Heart left ventricle (tissue), 13 donors: ENCODE measurements at regions not wholly inside any gene's neighbourhood (a gene's known extent, or its start where the extent isn't known, plus 50 kb on each side); places are given as distances from the start of the nearest gene placed in this dataset.

Source experiments
- CTCF ChIP-seq, 12 donors: fragments of 200-600 bp; sonication (generic) in 4 of 12; IDR thresholded peaks; one replicate each; pipeline versions ENCODE4 v1.5.0 to v1.8.0; 2018 to 2022; ENCODE audit warnings: antibody characterized with exemption in 12 of 12, mild to moderate bottlenecking in 5 of 12
- POLR2A ChIP-seq, 2 donors: fragments of 450-650 bp; IDR thresholded peaks; one replicate each; pipeline ENCODE4 v1.6.1; 2017; ENCODE audit warnings: antibody characterized with exemption in 2 of 2, mild to moderate bottlenecking in 2 of 2, moderate library complexity in 2 of 2
- donor health status: ischemic (EF 13 %, LVEDD 7.1; RV severe dilation, severe dysfunction).
- donor health status: DM: no; HTN: yes; CAD: no.
- donor health status: DM: no; HTN: no; CAD: no.
- donor health status: ischemic (EF 25% LVEDD 6.9; RV normal size, moderate dysfunction).
- donor health status: ischemic (EF 25% LVEDD 5.7; RV mildly dilated, moderate dysfunction).
- donor health status: ischemic (EF 35%, LVEDD 5.7; RV mildly dilated, moderate dysfunction).
- donor health status: nonischemic (EF 11% LVEDD 7.7; RV severe dilation, severe dysfunction).
- donor health status: DM: yes; HTN: yes; CAD: no.
- donor health status: PGD.
- donor health status: ischemic (EF 29% LVEDD 5.4; RV normal size, mild dysfunction).
- donor health status: nonischemic (EF 23%, LVEDD 6.1; RV moderate dilation, normal function).

GRCh38 chr3:87047852-87048251 is 56.9 kb upstream of the VGLL3 start:
- TF ChIP-seq CTCF (IDR thresholded peaks at IDR 0.05) (no peak), POLR2A (IDR thresholded peaks at IDR 0.05) (no peak)
